ENCODE measurements at regions not wholly inside any gene's neighbourhood (a gene's known extent, or its start where the extent isn't known, plus 50 kb on each side); places are given as distances from the start of the nearest gene placed in this dataset.

- TF ChIP-seq CTCF (IDR thresholded peaks at IDR 0.05; ENCODE audit: low read depth, low read length, missing input control) (no peak), REST (IDR thresholded peaks at IDR 0.05) (no peak)
Measured at GRCh38 chr9:108108852-108109448, 619.4 kb upstream of the KLF4 start.
